Upper lobe of left lung (tissue), 4 donors: ENCODE measurements at regions not wholly inside any gene's neighbourhood (a gene's known extent, or its start where the extent isn't known, plus 50 kb on each side); places are given as distances from the start of the nearest gene placed in this dataset.

Source experiments
- POLR2A ChIP-seq, 4 donors: fragments of 450-650 bp; IDR thresholded peaks; one replicate each; pipeline ENCODE4 v1.5.1; 2016 to 2017; ENCODE audit warnings: antibody characterized with exemption in 4 of 4, mild to moderate bottlenecking in 2 of 4
- POLR2AphosphoS5 ChIP-seq, 2 donors: sonication (generic); formaldehyde crosslinking; IDR thresholded peaks; one replicate each; pipeline ENCODE4 v1.5.1; 2017; ENCODE audit warnings: antibody characterized with exemption in 2 of 2
- TF ChIP-seq, protein P1 (sequence below), 6 experiments: fragments of 450-650 bp in 4 of 6; fragments of 200-600 bp in 2 of 6; sonication (generic) in 2 of 6; IDR thresholded peaks; one replicate each; pipeline ENCODE4 v1.5.1; 2016 to 2019; ENCODE audit warnings: antibody characterized with exemption in 6 of 6

DNA sequence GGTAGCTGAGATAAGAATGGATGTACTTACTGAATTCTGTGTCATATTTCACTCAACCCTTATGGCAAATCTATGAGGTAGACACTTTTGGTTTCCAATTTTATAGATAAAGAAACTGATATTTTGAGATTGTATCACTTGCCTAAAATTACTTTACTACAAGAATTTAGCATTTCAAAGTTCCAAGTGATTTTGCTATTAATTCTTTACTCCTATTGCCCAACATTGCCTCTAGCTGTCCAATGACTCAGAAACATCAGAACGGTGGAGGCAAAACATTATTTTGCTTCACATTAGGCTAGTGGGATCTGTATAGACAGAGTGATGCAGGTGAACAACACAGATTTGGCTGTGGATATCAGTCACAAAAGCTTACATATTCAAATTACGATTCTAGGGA, 747.2 kb upstream of the NEGR1 start:
- TF ChIP-seq POLR2AphosphoS5 (IDR thresholded peaks at IDR 0.05) (no peak), POLR2A (IDR thresholded peaks at IDR 0.05) (no peak)
- TF ChIP-seq, protein P1, sequence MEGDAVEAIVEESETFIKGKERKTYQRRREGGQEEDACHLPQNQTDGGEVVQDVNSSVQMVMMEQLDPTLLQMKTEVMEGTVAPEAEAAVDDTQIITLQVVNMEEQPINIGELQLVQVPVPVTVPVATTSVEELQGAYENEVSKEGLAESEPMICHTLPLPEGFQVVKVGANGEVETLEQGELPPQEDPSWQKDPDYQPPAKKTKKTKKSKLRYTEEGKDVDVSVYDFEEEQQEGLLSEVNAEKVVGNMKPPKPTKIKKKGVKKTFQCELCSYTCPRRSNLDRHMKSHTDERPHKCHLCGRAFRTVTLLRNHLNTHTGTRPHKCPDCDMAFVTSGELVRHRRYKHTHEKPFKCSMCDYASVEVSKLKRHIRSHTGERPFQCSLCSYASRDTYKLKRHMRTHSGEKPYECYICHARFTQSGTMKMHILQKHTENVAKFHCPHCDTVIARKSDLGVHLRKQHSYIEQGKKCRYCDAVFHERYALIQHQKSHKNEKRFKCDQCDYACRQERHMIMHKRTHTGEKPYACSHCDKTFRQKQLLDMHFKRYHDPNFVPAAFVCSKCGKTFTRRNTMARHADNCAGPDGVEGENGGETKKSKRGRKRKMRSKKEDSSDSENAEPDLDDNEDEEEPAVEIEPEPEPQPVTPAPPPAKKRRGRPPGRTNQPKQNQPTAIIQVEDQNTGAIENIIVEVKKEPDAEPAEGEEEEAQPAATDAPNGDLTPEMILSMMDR (IDR thresholded peaks at IDR 0.05): no peak
